Activated naive CD4-positive, alpha-beta T cell treated with anti-CD3 and anti-CD28 coated beads, Interleukin-2, amount 10 ng/mL, durations not matched to agents 7 days and 5 days (primary cell): ENCODE measurements at regions not wholly inside any gene's neighbourhood (a gene's known extent, or its start where the extent isn't known, plus 50 kb on each side); places are given as distances from the start of the nearest gene placed in this dataset.
"Not testable (repeated sequence)": the region's sequence is repeated elsewhere in the genome, so short reads cannot be mapped to it uniquely, and the experiment has no call there.

Experiments used
- CTCF ChIA-PET: fragments of 350-600 bp; sonication (Branson Sonifier 250); formaldehyde crosslinking; loops from one replicate; lab custom pipeline; 2021; ENCODE audit warnings: antibody characterized with exemption; lab: Charles Lee
- DNase-seq: peaks from one replicate; pipeline ENCODE4 v3.0.0-alpha.2; 2020
- H3K27ac Mint-ChIP-seq: one replicate; pipeline ENCODE4 v1.8.0; 2021; ENCODE audit warnings: mild to moderate bottlenecking, moderate library complexity, mixed read lengths
- H3K27me3 Mint-ChIP-seq: one replicate; pipeline ENCODE4 v1.8.0; 2021; ENCODE audit warnings: mild to moderate bottlenecking, mixed read lengths
- H3K36me3 Mint-ChIP-seq: one replicate; pipeline ENCODE4 v1.8.0; 2021; ENCODE audit warnings: mixed read lengths
- H3K4me1 Mint-ChIP-seq: one replicate; pipeline ENCODE4 v1.8.0; 2021; ENCODE audit warnings: mixed read lengths
- H3K4me3 Mint-ChIP-seq: one replicate; pipeline ENCODE4 v1.8.0; 2021; ENCODE audit warnings: mild to moderate bottlenecking, moderate library complexity, mixed read lengths
- H3K9me3 Mint-ChIP-seq: one replicate; pipeline ENCODE4 v1.8.0; 2021; ENCODE audit warnings: mixed read lengths

GRCh38 chr12:46903058-46903457, 77.3 kb upstream of the SLC38A4 start:
- no peak overlapping the region for H3K4me3 Mint-ChIP-seq
- CTCF ChIA-PET, result no interaction called here

GRCh38 chr12:46904406-46905238, 78.8 kb upstream of the SLC38A4 start:
- CTCF ChIA-PET, result no interaction called here
- no peak for DNase-seq

More at GRCh38 chr12:46903058-46903457, 77.3 kb upstream of the SLC38A4 start:
- no peaks in the 10 kb centered on the region for H3K36me3 Mint-ChIP-seq
- no peaks in the 10 kb centered on the region for H3K9me3 Mint-ChIP-seq
- no peak overlapping the region for H3K27ac Mint-ChIP-seq
- DNase-seq, result no peak
- peaks cover 2% of the 10 kb centered on the region for H3K4me1 Mint-ChIP-seq
- H3K27me3 Mint-ChIP-seq, result peaks cover 5% of the 10 kb centered on the region

DNA sequence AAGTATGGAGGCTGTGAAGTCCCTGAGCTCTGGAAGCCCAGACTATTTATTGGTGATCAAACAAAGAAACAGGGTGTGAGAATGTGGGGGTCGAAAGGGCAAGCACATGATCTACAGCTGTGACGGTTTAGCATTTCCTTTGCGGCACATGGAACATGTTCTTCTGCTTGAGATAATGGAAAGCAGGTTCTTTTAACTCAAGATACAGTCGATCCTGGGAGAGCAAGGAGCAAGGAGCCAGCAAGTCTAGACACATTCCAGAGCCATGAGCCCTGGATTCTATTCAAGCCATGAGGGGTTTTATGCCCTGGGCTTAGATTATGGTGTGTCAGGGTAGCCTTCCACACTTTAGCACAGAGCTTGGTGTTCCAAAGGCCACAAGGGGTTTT, 79.4 kb upstream of the SLC38A4 start:
- H3K4me1 Mint-ChIP-seq, H3K4me3 Mint-ChIP-seq, H3K9me3 Mint-ChIP-seq, CTCF ChIA-PET, DNase-seq, H3K36me3 Mint-ChIP-seq, H3K27ac Mint-ChIP-seq, H3K27me3 Mint-ChIP-seq: not testable (repeated sequence)

More at GRCh38 chr12:46904406-46905238, 78.8 kb upstream of the SLC38A4 start:
- H3K4me1 Mint-ChIP-seq, result no peaks in the 10 kb centered on the region
- no peaks in the 10 kb centered on the region for H3K36me3 Mint-ChIP-seq
- H3K9me3 Mint-ChIP-seq, result no peaks in the 10 kb centered on the region
- H3K27ac Mint-ChIP-seq, result no peak overlapping the region
- H3K27me3 Mint-ChIP-seq, result peaks cover 5% of the 10 kb centered on the region
- H3K4me3 Mint-ChIP-seq, result no peak overlapping the region

GRCh38 chr12:46907791-46908190, 82.0 kb upstream of the SLC38A4 start:
- Mint-ChIP-seq H3K4me3 (no peak overlapping the region), H3K27me3 (peaks cover 5% of the 10 kb centered on the region), H3K4me1 (no peaks in the 10 kb centered on the region), H3K36me3 (no peaks in the 10 kb centered on the region), H3K27ac (peak overlapping the region; percentile 39), H3K9me3 (no peaks in the 10 kb centered on the region)
- DNase-seq, result no peak
- CTCF ChIA-PET, result no interaction called here

GRCh38 chr12:46908236-46908935, 82.6 kb upstream of the SLC38A4 start:
- Mint-ChIP-seq H3K4me1 (no peaks in the 10 kb centered on the region), H3K27me3 (peaks cover 5% of the 10 kb centered on the region), H3K36me3 (no peaks in the 10 kb centered on the region), H3K9me3 (no peaks in the 10 kb centered on the region), H3K27ac (peak overlapping the region; percentile 39), H3K4me3 (no peak overlapping the region)
- CTCF ChIA-PET, result interaction anchor here (0.5 kb wide), 1 partner anchor 758 kb away, joined by 3 read pairs; no protein-coding TSS in a partner anchor
- DNase-seq, result no peak

DNA sequence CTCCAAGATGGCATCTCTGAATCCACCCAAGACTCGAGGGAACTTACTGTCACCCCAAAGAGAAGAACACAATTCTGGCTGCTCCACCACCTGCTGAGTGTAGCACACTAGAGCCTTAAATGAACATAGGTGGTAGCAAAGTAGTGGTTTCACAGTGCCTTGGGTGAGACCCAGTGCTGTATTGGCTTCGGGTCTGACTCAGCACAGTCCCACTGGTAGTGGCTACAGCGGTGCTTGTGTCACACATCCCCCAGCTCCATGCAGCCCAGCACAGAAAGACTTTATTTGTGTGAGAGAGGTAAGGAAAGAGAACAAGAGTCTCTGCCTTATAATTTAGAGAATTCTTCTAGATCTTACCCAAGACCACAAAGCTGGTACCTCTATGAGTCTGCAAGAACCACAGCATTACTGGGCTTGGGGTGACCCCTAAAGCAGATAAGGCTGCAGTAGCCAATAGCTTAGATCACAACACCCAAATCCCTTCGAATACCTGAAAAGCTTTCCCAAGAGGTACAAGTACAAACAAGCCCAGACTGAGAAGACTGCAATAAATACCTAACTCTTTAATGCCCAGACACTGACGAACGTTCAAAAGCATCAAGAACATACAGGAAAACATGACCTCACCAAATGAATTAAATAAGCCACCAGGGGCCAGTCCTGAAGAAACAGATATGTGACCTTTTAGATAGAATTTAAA, 83.3 kb upstream of the SLC38A4 start:
- DNase-seq, result no peak
- CTCF ChIA-PET, result interaction anchor here (0.5 kb wide), 1 partner anchor 759 kb away, joined by 3 read pairs; no protein-coding TSS in a partner anchor
- no peaks in the 10 kb centered on the region for H3K4me1 Mint-ChIP-seq
- no peak overlapping the region for H3K4me3 Mint-ChIP-seq
- peaks cover 5% of the 10 kb centered on the region for H3K27me3 Mint-ChIP-seq
- H3K27ac Mint-ChIP-seq, result no peak overlapping the region
- no peaks in the 10 kb centered on the region for H3K36me3 Mint-ChIP-seq
- no peaks in the 10 kb centered on the region for H3K9me3 Mint-ChIP-seq

GRCh38 chr12:46910830-46911229, 85.0 kb upstream of the SLC38A4 start:
- Mint-ChIP-seq H3K27ac (no peak overlapping the region), H3K4me1 (no peaks in the 10 kb centered on the region), H3K4me3 (no peak overlapping the region), H3K36me3 (no peaks in the 10 kb centered on the region), H3K27me3 (no peaks in the 10 kb centered on the region), H3K9me3 (no peaks in the 10 kb centered on the region)
- no peak for DNase-seq
- CTCF ChIA-PET, result no interaction called here

- H3K36me3 Mint-ChIP-seq, result no peaks in the 10 kb centered on the region
- no peaks in the 10 kb centered on the region for H3K9me3 Mint-ChIP-seq
- no peak overlapping the region for H3K27ac Mint-ChIP-seq
- H3K4me3 Mint-ChIP-seq, result no peak overlapping the region
- DNase-seq, result no peak
- no peaks in the 10 kb centered on the region for H3K27me3 Mint-ChIP-seq
- no peaks in the 10 kb centered on the region for H3K4me1 Mint-ChIP-seq
- CTCF ChIA-PET, result no interaction called here
Observed at GRCh38 chr12:46914336-46914735, 88.5 kb upstream of the SLC38A4 start.

- CTCF ChIA-PET, result no interaction called here
- H3K27ac Mint-ChIP-seq, result no peak overlapping the region
- H3K4me3 Mint-ChIP-seq, result no peak overlapping the region
Observed at GRCh38 chr12:46915082-46915481, 89.3 kb upstream of the SLC38A4 start.

GRCh38 chr12:46915836-46916235, 90.0 kb upstream of the SLC38A4 start:
- no peak overlapping the region for H3K4me3 Mint-ChIP-seq
- H3K27me3 Mint-ChIP-seq, result no peaks in the 10 kb centered on the region
- H3K9me3 Mint-ChIP-seq, result no peaks in the 10 kb centered on the region
- no peaks in the 10 kb centered on the region for H3K4me1 Mint-ChIP-seq
- CTCF ChIA-PET, result no interaction called here
- no peak overlapping the region for H3K27ac Mint-ChIP-seq
- DNase-seq, result no peak
- H3K36me3 Mint-ChIP-seq, result no peaks in the 10 kb centered on the region

More at GRCh38 chr12:46915082-46915481, 89.3 kb upstream of the SLC38A4 start:
- H3K36me3 Mint-ChIP-seq, result no peaks in the 10 kb centered on the region
- no peaks in the 10 kb centered on the region for H3K4me1 Mint-ChIP-seq
- H3K27me3 Mint-ChIP-seq, result no peaks in the 10 kb centered on the region
- no peak for DNase-seq
- H3K9me3 Mint-ChIP-seq, result no peaks in the 10 kb centered on the region

DNA sequence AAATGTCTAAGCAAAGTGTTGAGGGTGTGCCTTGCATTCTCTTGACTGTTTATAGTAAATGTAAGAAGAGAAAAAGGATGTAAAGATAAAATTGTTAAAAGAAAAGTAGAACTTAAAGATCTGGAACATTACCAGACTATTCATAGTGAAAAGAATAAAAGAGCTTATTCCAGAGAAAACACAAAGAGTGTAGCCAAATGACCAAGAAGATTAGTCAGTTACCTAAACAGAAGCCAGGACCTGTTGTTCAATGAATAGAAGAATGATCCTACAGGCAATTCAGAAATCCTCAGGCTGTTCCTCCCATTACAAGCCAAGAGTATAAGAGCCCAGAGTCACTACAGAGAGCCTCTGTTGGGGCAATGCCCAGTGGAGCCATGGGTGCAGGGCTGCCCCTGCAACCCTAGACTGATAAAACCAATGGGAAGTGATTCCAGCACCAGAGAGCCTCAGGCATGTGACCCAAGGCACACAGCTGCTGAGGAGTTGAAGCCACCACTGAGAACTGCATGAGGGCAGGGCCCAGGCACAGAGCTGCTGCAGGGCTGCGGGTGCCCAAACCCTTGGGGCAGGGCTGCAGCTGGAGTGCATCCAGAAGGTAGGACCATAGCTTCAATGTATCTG, 91.1 kb upstream of the SLC38A4 start:
- Mint-ChIP-seq H3K4me1 (no peaks in the 10 kb centered on the region), H3K4me3 (no peak overlapping the region), H3K36me3 (no peaks in the 10 kb centered on the region), H3K27me3 (no peaks in the 10 kb centered on the region), H3K27ac (no peak overlapping the region), H3K9me3 (no peaks in the 10 kb centered on the region)
- no peak for DNase-seq
- CTCF ChIA-PET, result no interaction called here

DNA sequence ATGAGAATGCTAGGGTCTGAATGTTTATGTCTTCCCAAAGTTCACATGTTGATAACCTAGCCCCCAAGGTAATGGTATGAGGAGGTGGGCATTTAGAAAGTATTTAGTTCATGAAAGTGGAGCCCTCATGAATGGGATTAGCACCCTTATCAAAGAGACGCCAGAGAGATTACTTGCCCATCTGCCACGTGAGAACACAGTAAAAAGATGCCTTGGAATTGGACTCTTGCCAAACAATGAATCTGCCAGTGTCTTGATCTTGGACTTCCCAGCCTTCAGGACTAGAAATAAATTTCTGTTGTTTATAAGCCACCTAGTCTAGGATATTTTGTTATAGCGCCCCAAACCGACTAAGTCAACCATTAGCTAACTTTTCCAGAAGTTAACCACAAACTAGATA, 92.0 kb upstream of the SLC38A4 start:
- CTCF ChIA-PET, result no interaction called here

GRCh38 chr12:46918631-46919030, 92.8 kb upstream of the SLC38A4 start:
- Mint-ChIP-seq H3K36me3 (no peaks in the 10 kb centered on the region), H3K4me3 (no peak overlapping the region), H3K9me3 (no peaks in the 10 kb centered on the region), H3K4me1 (no peaks in the 10 kb centered on the region), H3K27ac (no peak overlapping the region), H3K27me3 (no peaks in the 10 kb centered on the region)
- CTCF ChIA-PET, result no interaction called here
- no peak for DNase-seq

More for the DNA sequence above, 92.0 kb upstream of the SLC38A4 start:
- Mint-ChIP-seq H3K4me3 (no peak overlapping the region), H3K27ac (no peak overlapping the region), H3K27me3 (no peaks in the 10 kb centered on the region), H3K36me3 (no peaks in the 10 kb centered on the region), H3K9me3 (no peaks in the 10 kb centered on the region), H3K4me1 (no peaks in the 10 kb centered on the region)
- DNase-seq, result no peak
